22Rv1 (cell line): ENCODE measurements at regions not wholly inside any gene's neighbourhood (a gene's known extent, or its start where the extent isn't known, plus 50 kb on each side); places are given as distances from the start of the nearest gene placed in this dataset.

Experiments used
- ZFX ChIP-seq: fragments of 450-650 bp; IDR thresholded peaks from 2 replicates; pipeline ENCODE4 v1.6.1; 2017; ENCODE audit warnings: antibody characterized with exemption, borderline replicate concordance
- TF ChIP-seq, protein P1 (sequence below): fragments of 450-650 bp; IDR thresholded peaks from 2 replicates; pipeline ENCODE4 v1.5.1; 2017; ENCODE audit warnings: mild to moderate bottlenecking

DNA sequence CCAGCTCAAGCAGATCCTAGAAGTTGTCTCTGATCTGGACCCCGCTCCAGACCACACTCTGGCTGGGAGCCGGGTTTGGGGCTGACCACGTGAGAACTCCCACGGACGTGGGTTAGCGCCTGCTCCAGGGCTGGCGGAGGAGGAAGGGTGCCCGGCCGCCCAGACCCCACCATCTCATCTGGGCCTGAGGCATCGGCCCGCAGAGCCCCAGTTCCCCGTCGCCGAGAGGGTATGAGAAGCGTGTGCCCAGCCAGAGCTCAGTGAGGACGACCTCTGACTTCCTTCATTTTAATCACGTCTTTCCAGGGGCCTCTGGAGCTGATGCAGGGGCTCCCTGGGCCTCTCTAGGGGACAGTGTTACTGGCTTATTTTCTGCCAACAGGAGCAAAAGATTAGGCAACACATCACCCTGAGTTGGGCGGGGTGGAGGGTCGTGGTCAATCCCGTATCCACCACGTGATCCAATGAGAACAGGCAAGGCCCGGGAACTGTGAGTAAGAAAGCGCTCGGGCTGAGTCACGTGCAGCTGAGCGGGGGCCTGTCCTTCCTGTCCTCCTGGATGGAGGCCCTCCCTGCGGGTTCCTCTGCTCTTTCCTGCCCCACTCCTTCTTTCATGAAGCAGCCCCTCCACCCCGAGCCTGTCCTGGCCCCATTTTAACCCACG lies 81.1 kb downstream of the SIK1 start:
- TF ChIP-seq, protein P1, sequence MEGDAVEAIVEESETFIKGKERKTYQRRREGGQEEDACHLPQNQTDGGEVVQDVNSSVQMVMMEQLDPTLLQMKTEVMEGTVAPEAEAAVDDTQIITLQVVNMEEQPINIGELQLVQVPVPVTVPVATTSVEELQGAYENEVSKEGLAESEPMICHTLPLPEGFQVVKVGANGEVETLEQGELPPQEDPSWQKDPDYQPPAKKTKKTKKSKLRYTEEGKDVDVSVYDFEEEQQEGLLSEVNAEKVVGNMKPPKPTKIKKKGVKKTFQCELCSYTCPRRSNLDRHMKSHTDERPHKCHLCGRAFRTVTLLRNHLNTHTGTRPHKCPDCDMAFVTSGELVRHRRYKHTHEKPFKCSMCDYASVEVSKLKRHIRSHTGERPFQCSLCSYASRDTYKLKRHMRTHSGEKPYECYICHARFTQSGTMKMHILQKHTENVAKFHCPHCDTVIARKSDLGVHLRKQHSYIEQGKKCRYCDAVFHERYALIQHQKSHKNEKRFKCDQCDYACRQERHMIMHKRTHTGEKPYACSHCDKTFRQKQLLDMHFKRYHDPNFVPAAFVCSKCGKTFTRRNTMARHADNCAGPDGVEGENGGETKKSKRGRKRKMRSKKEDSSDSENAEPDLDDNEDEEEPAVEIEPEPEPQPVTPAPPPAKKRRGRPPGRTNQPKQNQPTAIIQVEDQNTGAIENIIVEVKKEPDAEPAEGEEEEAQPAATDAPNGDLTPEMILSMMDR = no peak
- TF ChIP-seq ZFX = no peak
